C4-2B (cell line): ENCODE measurements at regions not wholly inside any gene's neighbourhood (a gene's known extent, or its start where the extent isn't known, plus 50 kb on each side); places are given as distances from the start of the nearest gene placed in this dataset.

ENCODE experiments used
- ZFX ChIP-seq: fragments of 450-650 bp; IDR thresholded peaks from 2 replicates; pipeline ENCODE4 v1.6.1; 2017
- TF ChIP-seq, protein P1 (sequence below): fragments of 450-650 bp; conservative IDR thresholded peaks from 2 replicates; pipeline ENCODE4 v1.5.1; 2017; ENCODE audit warnings: mild to moderate bottlenecking

DNA sequence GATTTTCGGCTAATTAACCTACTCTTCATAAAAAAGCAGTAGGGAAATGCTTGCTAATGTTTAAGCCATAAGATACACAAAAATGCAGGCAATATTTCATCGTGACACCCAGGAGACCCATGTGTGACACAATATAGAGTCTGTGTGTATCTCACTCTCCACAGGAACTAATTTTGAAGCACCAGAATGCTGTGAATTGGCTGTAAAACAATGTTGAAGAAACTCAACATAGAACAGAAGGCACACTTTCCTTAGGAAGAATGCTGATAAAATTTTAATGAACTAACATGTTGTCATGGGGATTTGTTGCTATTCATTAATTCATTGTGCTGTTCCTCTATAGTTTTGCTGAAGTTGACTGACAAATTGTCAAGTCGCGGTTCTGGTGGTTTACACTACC is 249.4 kb upstream of the TFAP2D start:
- TF ChIP-seq, protein P1, sequence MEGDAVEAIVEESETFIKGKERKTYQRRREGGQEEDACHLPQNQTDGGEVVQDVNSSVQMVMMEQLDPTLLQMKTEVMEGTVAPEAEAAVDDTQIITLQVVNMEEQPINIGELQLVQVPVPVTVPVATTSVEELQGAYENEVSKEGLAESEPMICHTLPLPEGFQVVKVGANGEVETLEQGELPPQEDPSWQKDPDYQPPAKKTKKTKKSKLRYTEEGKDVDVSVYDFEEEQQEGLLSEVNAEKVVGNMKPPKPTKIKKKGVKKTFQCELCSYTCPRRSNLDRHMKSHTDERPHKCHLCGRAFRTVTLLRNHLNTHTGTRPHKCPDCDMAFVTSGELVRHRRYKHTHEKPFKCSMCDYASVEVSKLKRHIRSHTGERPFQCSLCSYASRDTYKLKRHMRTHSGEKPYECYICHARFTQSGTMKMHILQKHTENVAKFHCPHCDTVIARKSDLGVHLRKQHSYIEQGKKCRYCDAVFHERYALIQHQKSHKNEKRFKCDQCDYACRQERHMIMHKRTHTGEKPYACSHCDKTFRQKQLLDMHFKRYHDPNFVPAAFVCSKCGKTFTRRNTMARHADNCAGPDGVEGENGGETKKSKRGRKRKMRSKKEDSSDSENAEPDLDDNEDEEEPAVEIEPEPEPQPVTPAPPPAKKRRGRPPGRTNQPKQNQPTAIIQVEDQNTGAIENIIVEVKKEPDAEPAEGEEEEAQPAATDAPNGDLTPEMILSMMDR: no peak
- TF ChIP-seq ZFX: no peak
